SK-N-SH treated with all-trans-retinoic acid at 6 μM for 48 hours (cell line): ENCODE measurements at regions not wholly inside any gene's neighbourhood (a gene's known extent, or its start where the extent isn't known, plus 50 kb on each side); places are given as distances from the start of the nearest gene placed in this dataset.

Experiments
- ARNTL ChIP-seq: fragments of 450-650 bp; formaldehyde crosslinking; IDR thresholded peaks from 2 replicates; pipeline ENCODE4 v1.5.0; 2020; ENCODE audit warnings: low read depth, mild to moderate bottlenecking, moderate library complexity, borderline replicate concordance
- ESRRG ChIP-seq: fragments of 250-450 bp; sonication (Bioruptor Pico); IDR thresholded peaks from 2 replicates; pipeline ENCODE4 v1.6.1; 2021; ENCODE audit warnings: mild to moderate bottlenecking
- GLIS3 ChIP-seq: fragments of 250-450 bp; sonication (Bioruptor Pico); IDR thresholded peaks from 2 replicates; pipeline ENCODE4 v1.5.0; 2020; ENCODE audit warnings: mild to moderate bottlenecking, moderate library complexity
- OSR1 ChIP-seq: fragments of 250-450 bp; sonication (Bioruptor Pico); IDR thresholded peaks from 2 replicates; pipeline ENCODE4 v1.8.0; 2022; ENCODE audit warnings: moderate library complexity, mild to moderate bottlenecking, inconsistent platforms
- POU6F1 ChIP-seq: fragments of 250-450 bp; sonication (Bioruptor Pico); IDR thresholded peaks from 2 replicates; pipeline ENCODE4 v1.8.0; 2021; ENCODE audit warnings: low read depth, mild to moderate bottlenecking, moderate library complexity, borderline replicate concordance
- RARB ChIP-seq: fragments of 250-450 bp; sonication (Bioruptor Pico); IDR thresholded peaks from 2 replicates; pipeline ENCODE4 v1.8.0; 2021; ENCODE audit warnings: mild to moderate bottlenecking, moderate library complexity
- SNAI2 ChIP-seq: fragments of 250-450 bp; sonication (Bioruptor Pico); IDR thresholded peaks from 2 replicates; pipeline ENCODE4 v1.5.0; 2020; ENCODE audit warnings: mild to moderate bottlenecking, moderate library complexity
- TOX ChIP-seq: fragments of 250-450 bp; sonication (Bioruptor Pico); IDR thresholded peaks from 2 replicates; pipeline ENCODE4 v1.8.0; 2021; ENCODE audit warnings: mild to moderate bottlenecking, moderate library complexity, borderline replicate concordance
- ZC3H10 ChIP-seq: fragments of 250-450 bp; sonication (Bioruptor Pico); IDR thresholded peaks from 2 replicates; pipeline ENCODE4 v1.5.1; 2021; ENCODE audit warnings: mild to moderate bottlenecking, moderate library complexity
- ZFP3 ChIP-seq: fragments of 250-450 bp; sonication (Bioruptor Pico); IDR thresholded peaks from 2 replicates; pipeline ENCODE4 v1.5.0; 2020; ENCODE audit warnings: mild to moderate bottlenecking, moderate library complexity
- ZFP30 ChIP-seq: fragments of 450-650 bp; formaldehyde crosslinking; IDR thresholded peaks from 2 replicates; pipeline ENCODE4 v1.5.0; 2022; ENCODE audit warnings: mild to moderate bottlenecking, moderate library complexity
- ZNF565 ChIP-seq: fragments of 450-650 bp; formaldehyde crosslinking; conservative IDR thresholded peaks from 2 replicates; pipeline ENCODE4 v1.5.0; 2020; ENCODE audit warnings: low read depth, mild to moderate bottlenecking, moderate library complexity
- ZNF70 ChIP-seq: fragments of 450-650 bp; formaldehyde crosslinking; IDR thresholded peaks from 2 replicates; pipeline ENCODE4 v1.5.0; 2020; ENCODE audit warnings: mild to moderate bottlenecking, moderate library complexity
- ZNF8 ChIP-seq: fragments of 450-650 bp; formaldehyde crosslinking; IDR thresholded peaks from 2 replicates; pipeline ENCODE4 v1.5.0; 2020; ENCODE audit warnings: mild to moderate bottlenecking, moderate library complexity

DNA sequence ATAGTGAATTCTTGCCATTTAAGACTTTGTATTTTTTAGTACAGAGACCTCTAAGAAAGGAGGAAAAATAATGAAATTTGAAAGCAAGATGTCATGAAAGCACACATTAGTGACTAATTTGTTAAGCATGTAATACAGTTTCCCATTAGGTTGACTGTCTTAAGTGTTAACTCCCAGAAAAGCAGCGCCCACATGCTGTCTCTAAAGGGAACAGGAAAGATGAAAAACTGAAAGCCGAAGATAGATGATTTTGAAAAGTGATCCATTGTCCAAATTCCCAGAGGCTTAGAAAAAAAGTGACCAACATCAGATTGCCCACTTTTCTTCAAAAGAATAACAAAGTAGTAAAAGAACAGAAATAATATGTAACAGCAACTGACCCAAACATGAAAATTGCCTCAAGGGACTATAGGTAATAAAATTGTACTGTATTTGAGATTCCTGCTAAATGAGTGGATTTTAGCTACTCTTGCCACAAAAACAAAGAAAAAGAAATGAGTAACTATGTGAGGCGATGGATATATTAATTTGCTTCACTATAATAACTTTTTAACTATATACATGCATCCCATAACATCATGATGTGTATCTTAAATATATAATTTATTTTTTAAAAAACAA lies 83.2 kb upstream of the OGFRL1 start:
- no peak for TF ChIP-seq ZFP30 (CRISPR knock-in tag)
- TF ChIP-seq ZNF70 (CRISPR knock-in tag): no peak
- TF ChIP-seq ARNTL (CRISPR knock-in tag): no peak
- TF ChIP-seq ZNF8 (CRISPR knock-in tag): no peak
- no peak for TF ChIP-seq ZNF565 (CRISPR knock-in tag)
- TF ChIP-seq OSR1: no peak
- no peak for TF ChIP-seq TOX (CRISPR knock-in tag)
- no peak for TF ChIP-seq POU6F1 (CRISPR knock-in tag)
- no peak for TF ChIP-seq ESRRG (CRISPR knock-in tag)
- TF ChIP-seq RARB (CRISPR knock-in tag): no peak
- TF ChIP-seq ZC3H10 (CRISPR knock-in tag): no peak
- no peak for TF ChIP-seq ZFP3 (CRISPR knock-in tag)
- no peak for TF ChIP-seq GLIS3 (CRISPR knock-in tag)
- TF ChIP-seq SNAI2 (CRISPR knock-in tag): no peak
